ENCODE measurements at regions not wholly inside any gene's neighbourhood (a gene's known extent, or its start where the extent isn't known, plus 50 kb on each side); places are given as distances from the start of the nearest gene placed in this dataset.

- Histone ChIP-seq H3K36me3 (replicated peaks in 1 of 2; ENCODE audit: control insufficient read depth in 1 of 2, insufficient read depth in 2 of 2, low read length in 2 of 2) (no peaks in the 10 kb centered on the region), H3K9me3 (replicated peaks in 1 of 2; ENCODE audit: control insufficient read depth in 1 of 2, insufficient read depth in 1 of 2, low read length in 2 of 2) (no peaks in the 10 kb centered on the region), H3K4me3 (replicated peaks in 1 of 3; ENCODE audit: low read depth in 2 of 3, low read length in 3 of 3) (no peak overlapping the region), H3K4me1 (ENCODE audit: control insufficient read depth in 1 of 2, insufficient read depth in 2 of 2, low read length in 2 of 2) (no peaks in the 10 kb centered on the region), H3K79me2 (ENCODE audit: insufficient read depth, low read length) (no peaks in the 10 kb centered on the region), H4K20me1 (ENCODE audit: insufficient read depth, low read length) (no peaks in the 10 kb centered on the region), H2AFZ (ENCODE audit: insufficient read depth, low read depth, low read length, poor library complexity, severe bottlenecking) (no peak overlapping the region), H3K4me2 (replicated peaks; ENCODE audit: extremely low read depth, low read length, poor library complexity, severe bottlenecking) (no peak overlapping the region), H3K9ac (ENCODE audit: insufficient read depth, low read length, poor library complexity, severe bottlenecking) (no peak overlapping the region), H3K27ac (ENCODE audit: low read depth in 1 of 2, low read length in 2 of 2) (no peak overlapping the region), H3K27me3 (ENCODE audit: control insufficient read depth in 2 of 2, insufficient read depth in 2 of 2, low read length in 2 of 2) (no peaks in the 10 kb centered on the region)
- no peak for DNase-seq
- H3K36me3 Mint-ChIP-seq: no peaks in the 10 kb centered on the region
- peaks cover 0 to 8% (median 1%) of the 10 kb centered on the region in 7 donors for H3K9me3 Mint-ChIP-seq
- H3K27ac Mint-ChIP-seq: no peak overlapping the region
- no peak overlapping the region for H3K4me3 Mint-ChIP-seq
- WGBS (ENCODE audit: insufficient coverage): 89% methylated on average over 2 of the region's 4 CpGs
- peaks cover 0 to 6% (median 4%) of the 10 kb centered on the region in 3 donors for H3K27me3 Mint-ChIP-seq (ENCODE audit: low read depth in 3 of 3)
- H3K4me1 Mint-ChIP-seq: no peaks in the 10 kb centered on the region
- intact Hi-C loops (cut with micrococcal nuclease): no loop called here
- no peak for TF ChIP-seq CTCF (IDR thresholded peaks at IDR 0.05)
Measured at GRCh38 chr10:94077042-94077441, 83.3 kb downstream of the PLCE1 start.

- no peak overlapping the region for H2AFZ ChIP-seq (ENCODE audit: insufficient read depth, low read depth, low read length, poor library complexity, severe bottlenecking)
- no peak for TF ChIP-seq CTCF (IDR thresholded peaks at IDR 0.05)
- H3K79me2 ChIP-seq (ENCODE audit: insufficient read depth, low read length): no peaks in the 10 kb centered on the region
- peaks cover 0 to 2% (median 1%) of the 10 kb centered on the region in 3 donors for H3K27me3 Mint-ChIP-seq (ENCODE audit: low read depth in 3 of 3)
- no peak overlapping the region for H3K27ac ChIP-seq (ENCODE audit: low read depth in 1 of 2, low read length in 2 of 2)
- no peaks in the 10 kb centered on the region for H3K4me1 ChIP-seq (ENCODE audit: control insufficient read depth in 1 of 2, insufficient read depth in 2 of 2, low read length in 2 of 2)
- H3K9me3 Mint-ChIP-seq: peaks cover 0 to 4% (median 3%) of the 10 kb centered on the region in 7 donors
- H3K36me3 ChIP-seq (replicated peaks in 1 of 2; ENCODE audit: control insufficient read depth in 1 of 2, insufficient read depth in 2 of 2, low read length in 2 of 2): no peaks in the 10 kb centered on the region
- no peaks in the 10 kb centered on the region for H3K27me3 ChIP-seq (ENCODE audit: control insufficient read depth in 2 of 2, insufficient read depth in 2 of 2, low read length in 2 of 2)
- no peaks in the 10 kb centered on the region for H3K4me1 Mint-ChIP-seq
- no peak overlapping the region for H3K4me3 Mint-ChIP-seq
- no peaks in the 10 kb centered on the region for H3K36me3 Mint-ChIP-seq
- no peak overlapping the region for H3K27ac Mint-ChIP-seq
- H3K9ac ChIP-seq (ENCODE audit: insufficient read depth, low read length, poor library complexity, severe bottlenecking): no peak overlapping the region
- no peak for DNase-seq
- no peak overlapping the region for H3K4me2 ChIP-seq (replicated peaks; ENCODE audit: extremely low read depth, low read length, poor library complexity, severe bottlenecking)
- H4K20me1 ChIP-seq (ENCODE audit: insufficient read depth, low read length): no peaks in the 10 kb centered on the region
- H3K4me3 ChIP-seq (replicated peaks in 1 of 3; ENCODE audit: low read depth in 2 of 3, low read length in 3 of 3): no peak overlapping the region
- H3K9me3 ChIP-seq (replicated peaks in 1 of 2; ENCODE audit: control insufficient read depth in 1 of 2, insufficient read depth in 1 of 2, low read length in 2 of 2): no peaks in the 10 kb centered on the region
- intact Hi-C loops (cut with micrococcal nuclease): no loop called here
Measured at GRCh38 chr10:94080108-94080507, 86.4 kb downstream of the PLCE1 start.

All from CD14-positive monocyte (primary cell).